Naive B cell (primary cell): ENCODE measurements at regions not wholly inside any gene's neighbourhood (a gene's known extent, or its start where the extent isn't known, plus 50 kb on each side); places are given as distances from the start of the nearest gene placed in this dataset.
"Not testable (repeated sequence)": the region's sequence is repeated elsewhere in the genome, so short reads cannot be mapped to it uniquely, and the experiment has no call there.

Source experiments
- ATAC-seq, 2 donors: fragments of 150-1000 bp; cut with Tn5 transposase; 2 replicates each; pipeline ENCODE4 v1.10.0; 2021; ENCODE audit warnings: low read depth in 2 of 2, mild to moderate bottlenecking in 2 of 2, moderate library complexity in 2 of 2
- DNase-seq: peaks from one replicate; pipeline ENCODE4 v3.0.0; 2022
- H3K27ac Mint-ChIP-seq, 6 donors: one replicate each; pipeline ENCODE4 v1.8.0; 2020 to 2022; ENCODE audit warnings: mild to moderate bottlenecking in 6 of 6, mixed read lengths in 6 of 6, moderate library complexity in 5 of 6, inconsistent platforms in 2 of 6
- H3K27me3 Mint-ChIP-seq, 3 donors: one replicate each; pipeline ENCODE4 v1.8.0; 2021 to 2022; ENCODE audit warnings: mixed read lengths in 3 of 3, mild to moderate bottlenecking in 1 of 3
- H3K36me3 Mint-ChIP-seq, 2 donors: one replicate each; pipeline ENCODE4 v1.8.0; 2020 to 2022; ENCODE audit warnings: mixed read lengths in 2 of 2, inconsistent platforms in 1 of 2, mild to moderate bottlenecking in 1 of 2
- H3K4me1 Mint-ChIP-seq, 3 donors: one replicate each; pipeline ENCODE4 v1.8.0; 2020 to 2022; ENCODE audit warnings: mixed read lengths in 3 of 3, inconsistent platforms in 1 of 3, mild to moderate bottlenecking in 1 of 3, moderate library complexity in 1 of 3
- H3K4me3 Mint-ChIP-seq, 8 donors: one replicate each; pipeline ENCODE4 v1.8.0; 2020 to 2022; ENCODE audit warnings: mild to moderate bottlenecking in 8 of 8, mixed read lengths in 8 of 8, moderate library complexity in 8 of 8, inconsistent platforms in 2 of 8
- H3K9me3 Mint-ChIP-seq, 7 donors: one replicate each; pipeline ENCODE4 v1.8.0; 2020 to 2022; ENCODE audit warnings: mixed read lengths in 7 of 7, mild to moderate bottlenecking in 5 of 7, inconsistent platforms in 2 of 7, moderate library complexity in 1 of 7

GRCh38 chrX:71822314-71822713, 59.2 kb downstream of the CXorf49B start:
- H3K27ac Mint-ChIP-seq, H3K27me3 Mint-ChIP-seq, H3K36me3 Mint-ChIP-seq: not testable (repeated sequence)

GRCh38 chrX:71823391-71824057, 60.4 kb downstream of the CXorf49B start:
- Mint-ChIP-seq H3K27ac (peak overlapping the region in 1 of 6 donors; percentile 38), H3K27me3 (peaks cover 0 to 14% (median 5%) of the 10 kb centered on the region in 3 donors), H3K9me3 (peaks cover 0 to 15% (median 5%) of the 10 kb centered on the region in 7 donors), H3K4me3 (no peak overlapping the region), H3K36me3 (no peaks in the 10 kb centered on the region), H3K4me1 (no peaks in the 10 kb centered on the region)
- DNase-seq (no peak), ATAC-seq (no peak)

More at GRCh38 chrX:71822314-71822713, 59.2 kb downstream of the CXorf49B start:
- H3K9me3 Mint-ChIP-seq, result peaks cover 0 to 15% (median 5%) of the 10 kb centered on the region in 7 donors
- H3K4me1 Mint-ChIP-seq, DNase-seq, H3K4me3 Mint-ChIP-seq, ATAC-seq: not testable (repeated sequence)

GRCh38 chrX:71828086-71828485, 64.9 kb downstream of the CXorf49B start:
- peak overlapping the region in 1 of 6 donors; percentile 79 for H3K27ac Mint-ChIP-seq
- H3K27me3 Mint-ChIP-seq, result peaks cover 0 to 14% (median 0%) of the 10 kb centered on the region in 3 donors
- H3K4me1 Mint-ChIP-seq, result no peaks in the 10 kb centered on the region
- DNase-seq (no peak), ATAC-seq (no peak)
- no peak overlapping the region for H3K4me3 Mint-ChIP-seq
- H3K9me3 Mint-ChIP-seq, result peaks cover 5 to 21% (median 10%) of the 10 kb centered on the region in 7 donors
- no peaks in the 10 kb centered on the region for H3K36me3 Mint-ChIP-seq

- not testable (repeated sequence) for H3K27me3 Mint-ChIP-seq, H3K27ac Mint-ChIP-seq, H3K36me3 Mint-ChIP-seq, DNase-seq, H3K4me3 Mint-ChIP-seq, H3K4me1 Mint-ChIP-seq, ATAC-seq
- peaks cover 0 to 40% (median 17%) of the 10 kb centered on the region in 7 donors for H3K9me3 Mint-ChIP-seq
These were observed 72.6 kb upstream of the NHSL2 start for GRCh38 chrX:71838092-71838491.

GRCh38 chrX:71846429-71846828, 64.2 kb upstream of the NHSL2 start:
- H3K27me3 Mint-ChIP-seq, result peaks cover 0 to 11% (median 5%) of the 10 kb centered on the region in 3 donors
- peaks cover 0 to 14% (median 4%) of the 10 kb centered on the region in 7 donors for H3K9me3 Mint-ChIP-seq
- ATAC-seq (no peak), DNase-seq (no peak)
- no peak overlapping the region for H3K27ac Mint-ChIP-seq
- H3K4me3 Mint-ChIP-seq, result no peak overlapping the region
- H3K4me1 Mint-ChIP-seq, result no peaks in the 10 kb centered on the region
- H3K36me3 Mint-ChIP-seq, result no peaks in the 10 kb centered on the region

GRCh38 chrX:71852182-71852581, 58.5 kb upstream of the NHSL2 start:
- H3K4me1 Mint-ChIP-seq, result no peaks in the 10 kb centered on the region
- no peaks in the 10 kb centered on the region for H3K36me3 Mint-ChIP-seq
- H3K9me3 Mint-ChIP-seq, result peaks cover 0 to 2% (median 0%) of the 10 kb centered on the region in 7 donors
- H3K27me3 Mint-ChIP-seq, result peaks cover 0 to 10% (median 5%) of the 10 kb centered on the region in 3 donors
- ATAC-seq, result no peak
- H3K4me3 Mint-ChIP-seq, result no peak overlapping the region
- no peak overlapping the region for H3K27ac Mint-ChIP-seq
- no peak for DNase-seq

- no peaks in the 10 kb centered on the region for H3K36me3 Mint-ChIP-seq
- H3K4me1 Mint-ChIP-seq, result peaks cover 4 to 6% (median 5%) of the 10 kb centered on the region in 3 donors
- peaks cover 0 to 14% (median 10%) of the 10 kb centered on the region in 3 donors for H3K27me3 Mint-ChIP-seq
- H3K4me3 Mint-ChIP-seq, result peak overlapping the region in 2 of 8 donors; percentile 45 to 55
- peaks cover 0 to 2% (median 0%) of the 10 kb centered on the region in 7 donors for H3K9me3 Mint-ChIP-seq
- DNase-seq (no peak), ATAC-seq (peak in 1 of 2 donors; percentile 8)
- H3K27ac Mint-ChIP-seq, result no peak overlapping the region
These were observed 51.0 kb upstream of the NHSL2 start for GRCh38 chrX:71859637-71860036.
